NCI-H1105 (cell line): ENCODE measurements at regions not wholly inside any gene's neighbourhood (a gene's known extent, or its start where the extent isn't known, plus 50 kb on each side); places are given as distances from the start of the nearest gene placed in this dataset.

Experiments used
- DNase-seq: peaks from one replicate; lab custom pipeline; 2025; lab: John Stamatoyannopoulos, UW

DNA sequence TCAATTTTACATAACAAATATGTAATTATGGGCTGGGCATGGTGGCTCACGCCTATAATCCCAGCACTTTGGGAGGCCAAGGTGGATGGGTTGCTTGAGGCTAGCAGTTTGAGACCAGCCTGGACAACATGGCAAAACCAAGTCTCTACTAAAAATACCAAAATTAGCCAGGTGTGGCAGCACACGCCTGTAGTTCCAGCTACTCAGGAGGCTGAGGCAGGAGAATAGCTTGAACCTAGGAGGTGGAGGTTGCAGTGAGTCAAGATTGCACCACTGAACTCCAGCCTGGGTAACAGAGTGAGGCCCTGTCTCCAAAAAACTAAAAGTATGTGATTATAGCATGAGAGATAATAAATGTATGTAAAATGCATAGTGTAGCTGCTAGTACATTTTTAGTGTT is 229.0 kb downstream of the PPARGC1A start:
- DNase-seq = no peak

DNA sequence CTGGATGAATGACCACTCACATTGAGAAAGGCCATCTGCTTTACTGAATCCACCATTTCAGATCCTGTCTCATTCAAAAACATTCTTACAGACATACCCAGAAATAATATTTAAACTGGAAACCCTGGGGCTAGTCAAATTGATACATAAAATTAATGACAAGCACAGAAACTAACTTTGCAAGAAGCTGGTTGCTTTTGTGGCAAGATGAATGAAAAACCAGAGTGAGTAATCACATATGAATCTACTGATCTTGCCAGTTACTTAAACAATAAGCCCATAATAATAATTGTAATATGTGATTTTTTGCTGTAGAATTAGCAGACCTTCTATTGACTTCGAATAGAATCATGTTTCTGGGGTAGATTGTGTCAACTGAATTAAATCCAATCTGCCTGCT is 235.1 kb downstream of the PPARGC1A start:
- no peak for DNase-seq

DNA sequence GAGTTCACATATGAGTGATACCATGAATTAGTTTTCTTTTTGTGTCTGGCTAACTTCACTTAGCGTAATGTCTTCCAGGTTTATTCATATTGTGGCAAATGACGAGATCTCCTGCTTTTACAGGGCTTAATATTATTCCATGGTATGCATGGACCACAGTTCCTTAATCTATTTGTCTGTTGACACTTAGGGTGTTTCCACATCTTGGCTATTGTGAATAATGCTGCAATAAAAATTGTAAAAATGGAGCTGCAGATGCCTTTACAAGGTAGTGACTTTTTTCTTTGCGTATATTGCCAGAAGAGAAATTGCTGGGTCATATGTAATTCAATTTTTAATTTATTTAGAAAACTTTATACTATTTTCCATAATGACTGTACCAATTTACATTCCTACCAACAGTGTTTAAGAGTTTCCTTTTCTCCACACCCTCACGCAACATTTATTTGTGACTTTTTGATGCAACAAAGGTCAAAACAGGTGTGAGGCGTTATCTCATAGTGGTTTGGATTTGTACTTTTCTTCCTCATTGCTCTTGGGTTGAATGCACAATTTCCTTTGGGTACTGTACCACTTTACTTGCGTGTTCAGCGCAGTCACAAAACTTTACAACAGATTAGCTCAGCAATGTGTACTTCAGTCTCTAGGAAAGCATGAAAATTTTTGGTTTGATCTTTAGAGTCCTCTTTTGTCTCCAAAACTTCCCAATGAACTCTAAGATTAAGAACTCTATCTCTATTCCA is 240.8 kb downstream of the PPARGC1A start:
- DNase-seq = no peak

DNA sequence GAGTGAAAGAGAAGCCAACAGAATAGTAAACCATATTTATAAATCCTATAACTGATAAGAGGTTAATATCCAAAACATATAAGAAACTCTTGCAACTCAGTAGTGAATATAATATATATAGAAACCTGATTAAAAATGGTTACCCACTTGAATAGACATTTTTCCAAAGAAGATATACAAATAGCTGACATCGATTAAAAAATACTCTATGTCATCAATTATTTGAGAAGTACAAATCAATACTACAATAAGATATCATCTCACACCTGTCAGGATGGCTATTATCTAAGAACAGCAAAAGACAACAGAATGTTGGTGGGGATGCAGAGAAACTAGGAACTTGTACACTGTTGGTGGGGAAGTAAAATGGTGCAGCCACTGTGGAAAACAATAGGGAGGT is 254.4 kb downstream of the PPARGC1A start:
- no peak for DNase-seq

DNA sequence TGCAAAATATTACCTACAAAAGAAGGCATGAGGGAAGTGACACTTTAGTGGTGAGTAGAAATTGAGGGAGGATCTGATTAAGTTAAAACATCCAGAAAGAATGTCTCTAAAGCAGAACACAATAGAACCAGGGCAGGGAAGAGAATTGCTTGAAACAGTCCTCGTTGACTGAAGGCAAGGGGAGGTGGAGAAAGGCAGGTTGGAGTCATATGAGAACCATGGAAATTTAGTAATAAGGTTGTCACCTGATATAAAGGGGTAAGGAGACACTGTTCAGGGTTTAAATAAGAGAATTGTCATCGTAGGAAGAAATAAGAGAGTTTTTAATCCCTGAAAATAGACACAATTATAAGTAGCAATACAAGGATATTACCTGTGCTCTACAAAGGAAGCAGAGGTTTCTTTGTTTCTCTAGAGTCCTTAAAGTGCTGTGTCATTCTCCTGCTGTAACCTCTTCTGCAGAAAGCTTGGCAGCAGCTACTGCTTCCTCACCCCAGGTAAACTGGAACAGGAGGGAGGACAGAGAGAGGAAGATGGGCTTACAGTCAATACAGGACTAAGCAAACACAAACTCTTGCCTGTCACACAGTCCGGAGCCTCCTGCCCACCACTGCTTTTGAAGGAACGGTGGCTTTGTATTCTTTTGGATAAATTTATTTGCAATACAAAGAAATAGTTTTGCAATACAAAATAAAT is 258.4 kb downstream of the PPARGC1A start:
- DNase-seq = no peak

DNA sequence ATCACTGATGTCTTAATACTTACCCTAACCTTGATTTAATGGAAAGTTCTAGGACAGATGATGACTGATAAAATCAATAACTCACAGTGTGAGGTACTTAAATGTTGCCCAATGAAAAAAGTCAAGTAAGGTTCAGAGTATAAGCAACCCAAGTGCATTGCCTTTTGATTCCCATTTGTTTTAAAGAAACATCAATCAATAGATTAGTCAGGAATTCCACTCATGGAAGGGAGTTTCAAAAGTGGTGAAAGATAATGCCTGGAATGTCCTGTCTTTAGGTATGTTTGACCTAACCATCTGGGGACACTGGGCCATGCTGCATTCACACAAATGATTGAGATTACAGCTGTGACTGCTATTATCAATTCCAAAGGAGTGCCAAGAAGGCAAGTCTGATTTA is 259.7 kb downstream of the PPARGC1A start:
- no peak for DNase-seq

DNA sequence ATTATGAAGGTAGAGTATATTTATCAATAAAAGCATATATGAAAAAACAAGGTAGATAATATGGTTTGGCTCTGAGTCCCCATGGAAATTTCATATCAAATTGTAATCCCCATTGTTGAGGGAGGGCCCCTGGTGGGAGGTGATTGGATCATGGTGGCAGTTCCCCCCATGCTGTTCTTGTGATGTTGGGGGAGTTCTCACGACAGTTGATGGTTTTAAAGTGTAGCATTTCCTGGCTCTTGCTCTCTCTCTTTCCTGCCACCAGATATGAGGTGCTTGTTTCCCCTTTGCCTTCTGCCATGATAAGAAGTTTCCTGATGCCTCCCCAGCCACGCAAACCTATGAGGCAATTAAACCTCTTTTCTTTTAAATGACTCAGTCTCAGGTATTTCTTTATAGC is 260.4 kb downstream of the PPARGC1A start:
- DNase-seq = no peak

DNA sequence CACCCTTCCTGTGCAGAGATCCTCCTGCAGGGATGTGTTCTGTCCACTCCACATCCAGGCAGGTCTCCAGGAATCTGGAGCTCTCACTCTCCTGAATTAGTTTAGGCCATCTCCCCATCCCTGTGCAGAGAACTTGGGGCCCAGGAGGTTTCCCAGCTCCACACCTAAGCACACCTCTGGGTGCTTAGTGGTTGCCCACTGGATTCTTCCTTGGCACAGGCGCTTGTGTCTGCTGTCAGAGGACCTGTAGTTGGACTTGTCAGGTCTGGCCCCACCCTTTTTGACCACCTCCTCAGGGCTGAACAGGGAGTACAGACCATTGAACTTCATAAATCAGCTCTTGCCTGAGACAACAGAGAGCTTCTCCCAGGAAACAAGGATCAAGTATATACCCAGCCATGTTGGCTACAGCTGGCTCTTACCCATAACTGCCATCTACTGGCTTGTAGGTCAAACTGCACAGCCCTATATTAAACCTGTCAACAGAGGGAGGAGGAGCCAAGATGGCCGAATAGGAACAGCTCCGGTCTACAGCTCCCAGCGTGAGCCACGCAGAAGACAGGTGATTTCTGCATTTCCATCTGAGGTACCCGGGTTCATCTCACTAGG is 275.5 kb downstream of the PPARGC1A start:
- no peak for DNase-seq

DNA sequence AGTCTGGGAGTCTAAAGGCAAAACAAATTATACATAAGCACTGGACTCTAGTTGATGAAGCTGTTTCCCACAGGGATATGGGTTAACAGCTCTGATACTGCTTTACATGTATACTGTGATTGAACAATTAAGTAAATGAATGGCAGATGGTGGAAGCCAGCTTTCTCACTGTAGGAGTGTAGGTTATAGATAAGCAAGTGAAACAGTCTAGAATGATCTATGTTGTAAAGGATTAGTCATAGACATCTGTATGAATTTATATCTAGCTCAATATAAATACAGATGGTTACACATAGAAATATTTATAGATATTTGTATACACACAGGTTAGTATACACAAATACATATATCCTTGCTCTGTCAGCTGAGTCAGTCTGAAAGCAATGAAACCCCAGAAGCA is 276.1 kb downstream of the PPARGC1A start:
- DNase-seq = no peak

DNA sequence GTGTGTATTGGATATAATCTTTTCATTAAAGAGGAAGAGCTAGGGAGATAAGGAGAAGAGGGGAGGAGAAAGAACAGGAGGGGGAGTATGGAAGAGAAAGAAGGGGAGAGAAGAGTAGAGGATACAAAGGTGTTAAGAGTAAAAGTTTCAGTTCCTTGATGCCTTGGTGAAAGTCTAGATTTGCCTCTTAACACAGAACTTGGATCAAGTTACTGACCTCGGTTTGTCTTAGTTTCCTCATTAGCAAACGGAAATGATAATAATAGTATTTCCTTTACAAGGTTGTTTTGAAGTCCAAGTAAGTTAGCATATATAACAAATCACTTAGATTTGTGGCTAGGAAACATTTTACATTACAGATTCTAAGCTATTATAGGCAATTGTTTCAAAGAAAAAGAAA is 287.1 kb downstream of the PPARGC1A start:
- DNase-seq = no peak

DNA sequence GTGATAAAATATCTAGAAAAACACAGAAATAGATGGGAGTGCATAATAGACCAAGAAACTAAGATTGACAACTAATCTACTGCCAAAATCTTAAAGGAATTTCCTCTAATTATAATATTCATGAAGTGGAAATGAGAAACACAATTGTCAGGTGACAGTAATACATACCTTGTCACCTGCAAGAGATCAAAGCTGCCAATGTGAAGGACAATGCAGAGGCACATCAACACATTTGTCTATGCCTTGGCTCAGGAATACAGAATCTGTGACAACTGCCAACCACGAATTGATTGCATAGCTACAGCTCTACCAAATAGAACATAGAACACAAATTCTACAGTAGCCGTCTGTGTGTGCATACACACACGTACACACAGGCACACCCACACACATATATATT is 295.7 kb downstream of the PPARGC1A start:
- DNase-seq = no peak

DNA sequence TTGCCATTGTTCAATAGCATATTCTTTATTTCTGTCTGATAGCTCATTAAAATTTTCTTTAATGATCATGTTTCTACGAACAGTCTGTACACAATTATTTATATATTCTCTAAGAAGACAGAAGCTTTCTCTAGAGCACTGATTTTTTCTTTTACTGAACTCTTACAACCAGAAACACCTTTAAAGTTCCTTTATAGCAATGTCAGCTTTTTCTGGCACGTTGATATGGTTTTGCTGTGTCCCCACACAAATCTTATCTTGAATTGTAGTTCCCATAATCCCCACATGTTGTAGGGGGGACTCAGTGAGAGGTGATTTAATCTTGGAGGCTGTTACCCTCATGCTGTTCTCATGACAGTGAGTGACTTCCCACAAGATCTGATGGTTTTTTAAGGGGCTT is 299.4 kb downstream of the PPARGC1A start:
- DNase-seq = no peak

DNA sequence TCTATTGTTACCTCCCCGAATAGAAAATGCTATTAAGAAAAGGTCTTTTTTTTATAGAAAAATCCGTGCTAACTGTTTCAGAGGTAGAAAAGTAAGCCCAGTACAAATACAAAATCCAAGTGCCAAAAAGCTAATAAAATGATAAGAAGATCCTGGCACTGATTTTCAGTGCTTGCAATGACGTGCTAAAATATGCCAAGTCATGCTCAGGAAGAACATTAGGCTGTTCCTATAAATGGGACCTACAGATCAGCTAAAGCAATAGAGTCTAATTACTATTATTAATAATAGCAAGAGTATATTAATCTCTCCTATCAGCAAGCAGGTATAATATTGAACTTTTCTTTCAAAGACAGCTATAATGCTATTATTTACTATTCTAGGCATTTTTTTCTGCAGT is 305.8 kb downstream of the PPARGC1A start:
- no peak for DNase-seq

DNA sequence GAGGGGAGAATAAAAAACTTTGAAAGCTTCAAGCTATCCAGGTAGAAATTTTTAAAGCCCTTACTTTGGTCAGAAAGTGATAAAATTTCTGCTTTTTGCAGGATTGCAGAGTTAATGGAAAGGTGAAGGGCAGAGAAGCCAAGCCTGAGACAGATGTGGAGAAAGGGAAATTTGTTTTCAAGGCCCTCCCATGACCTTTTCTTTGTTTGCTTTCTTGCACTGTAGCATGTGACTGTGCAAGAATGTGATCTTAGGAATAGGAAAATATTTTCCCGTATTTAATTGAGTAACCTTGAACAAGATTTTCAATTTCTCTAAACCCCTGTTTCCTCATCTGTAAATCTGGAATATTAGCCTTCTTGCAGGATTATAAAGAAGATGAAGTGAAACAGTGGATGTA is 307.2 kb downstream of the PPARGC1A start:
- no peak for DNase-seq

DNA sequence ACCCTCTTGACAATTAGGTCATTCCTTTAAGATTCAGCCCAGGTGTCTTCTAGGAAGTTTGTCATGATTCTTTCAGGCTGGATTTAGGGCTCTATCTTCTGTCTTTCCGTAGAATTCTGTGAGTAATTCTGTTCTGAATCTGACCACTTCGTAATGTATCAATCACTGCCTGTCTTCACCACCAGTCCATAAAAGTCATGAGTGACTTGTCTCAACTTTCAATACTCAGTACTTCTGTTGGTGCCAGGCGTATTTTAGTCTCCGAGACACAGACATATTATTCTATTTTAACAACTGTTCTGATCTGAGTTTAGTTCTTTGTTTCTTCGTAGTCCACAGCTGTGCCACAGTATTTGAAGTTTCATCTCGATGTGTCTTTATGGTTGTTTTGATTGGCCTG is 310.7 kb downstream of the PPARGC1A start:
- no peak for DNase-seq

DNA sequence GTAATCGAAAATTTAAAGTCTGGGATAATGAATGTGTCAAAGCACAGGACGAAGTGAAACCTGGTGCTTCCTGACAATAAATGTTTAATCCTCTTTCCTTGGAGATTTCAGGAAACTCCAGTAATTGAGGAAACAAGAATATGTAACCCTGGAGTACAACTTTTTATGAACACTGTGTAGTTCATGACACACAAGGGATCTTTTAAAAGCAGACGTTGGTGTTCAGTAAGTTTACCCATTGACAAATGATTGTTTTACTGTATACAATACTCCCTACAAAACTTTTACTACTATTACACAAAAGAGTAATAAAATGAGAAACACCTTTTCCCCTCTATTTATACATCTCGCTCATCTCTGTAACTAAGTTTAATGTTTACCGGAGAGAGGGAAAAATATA is 312.4 kb downstream of the PPARGC1A start:
- no peak for DNase-seq

DNA sequence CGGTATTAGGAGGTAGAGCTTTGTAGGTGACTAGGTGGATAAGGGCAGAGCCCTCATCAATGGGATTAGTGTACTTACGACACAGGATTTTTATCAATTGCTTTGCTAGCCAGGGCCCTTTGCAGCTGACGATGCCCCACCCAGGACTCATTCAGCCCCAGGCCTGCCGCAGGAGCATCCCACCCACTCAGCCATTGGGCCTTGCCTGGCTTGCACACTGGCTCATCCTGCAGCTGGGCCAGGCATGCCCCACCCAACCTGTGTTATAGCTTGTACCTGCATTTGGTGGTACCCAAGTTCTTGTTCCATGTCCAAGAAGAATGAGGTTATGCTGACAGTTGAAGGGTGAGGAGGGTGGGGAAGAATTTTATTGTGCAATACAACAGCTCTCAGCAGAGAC is 317.5 kb downstream of the PPARGC1A start:
- no peak for DNase-seq

DNA sequence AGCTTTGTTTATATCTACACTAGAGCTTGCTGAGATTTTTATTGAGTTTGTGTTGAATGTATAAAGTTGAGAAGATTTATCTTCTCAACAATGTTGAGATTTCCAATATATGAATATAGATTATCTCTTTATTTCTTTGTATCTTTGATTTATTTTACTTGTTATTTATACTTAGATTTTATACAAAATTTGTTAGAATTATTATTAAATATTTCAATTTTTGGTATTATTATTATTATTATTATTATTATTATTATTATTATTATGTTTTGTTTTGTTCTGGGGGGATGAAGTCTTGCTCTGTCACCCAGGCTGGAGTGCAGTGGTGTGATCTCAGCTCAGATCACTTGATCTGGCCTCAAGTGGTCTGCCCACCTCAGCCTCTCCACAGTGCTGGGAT is 322.5 kb downstream of the PPARGC1A start:
- no peak for DNase-seq

DNA sequence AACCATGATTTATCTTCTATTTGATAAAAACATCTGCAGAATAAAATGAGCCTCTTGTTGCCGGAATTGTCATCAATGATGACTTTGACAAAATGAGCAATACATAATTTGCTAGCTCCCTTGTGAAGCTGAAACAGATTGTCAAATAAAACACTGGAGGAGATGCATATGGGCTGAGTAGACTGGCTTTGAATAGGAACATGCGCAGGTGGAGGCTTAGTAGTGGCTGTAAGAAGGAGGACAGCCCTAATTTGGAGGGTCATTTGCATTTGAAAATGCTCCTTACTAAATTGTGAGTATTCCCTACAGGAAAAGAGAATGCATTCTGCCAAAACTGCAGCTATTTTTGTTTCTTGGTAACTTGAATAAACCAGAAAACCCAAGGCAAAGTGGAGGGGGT is 329.1 kb downstream of the PPARGC1A start:
- DNase-seq = no peak

DNA sequence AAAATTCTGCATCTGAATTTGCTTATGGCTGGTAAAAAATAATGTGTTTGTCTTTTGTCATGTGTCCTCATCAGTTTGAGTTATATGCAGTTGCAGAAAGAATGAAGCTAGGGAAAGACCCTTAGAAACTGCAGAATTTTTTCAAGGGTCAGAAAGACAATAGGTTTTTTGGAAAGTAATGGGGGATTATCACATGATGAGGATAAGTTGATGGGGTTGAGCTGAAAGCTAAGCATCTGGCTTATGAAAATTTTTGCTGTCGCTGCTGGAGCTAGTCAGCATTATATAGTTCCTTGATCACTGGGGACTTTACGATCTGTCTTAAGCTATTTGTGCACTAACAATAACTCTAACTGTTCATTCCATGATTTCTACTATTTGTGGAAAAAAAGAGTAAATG is 331.7 kb downstream of the PPARGC1A start:
- no peak for DNase-seq

DNA sequence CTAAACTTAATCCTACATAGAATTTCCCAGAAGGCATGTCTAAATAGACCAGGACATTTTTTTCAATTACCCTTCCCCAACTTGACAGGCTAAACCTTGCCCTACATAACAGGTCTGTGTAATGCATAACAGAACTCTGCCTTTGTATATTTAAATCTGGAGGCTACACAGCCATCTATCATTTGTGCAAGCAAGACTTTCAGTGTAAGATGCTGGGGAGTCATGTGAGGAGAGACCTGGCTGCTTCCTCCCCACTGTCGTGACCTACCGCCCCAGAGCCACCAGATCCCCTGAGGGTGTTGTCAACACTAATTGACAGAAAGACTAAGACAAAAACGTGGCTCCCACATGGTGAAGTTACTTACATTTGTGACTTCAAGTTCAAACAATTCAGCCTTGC is 342.2 kb downstream of the PPARGC1A start:
- DNase-seq = no peak

DNA sequence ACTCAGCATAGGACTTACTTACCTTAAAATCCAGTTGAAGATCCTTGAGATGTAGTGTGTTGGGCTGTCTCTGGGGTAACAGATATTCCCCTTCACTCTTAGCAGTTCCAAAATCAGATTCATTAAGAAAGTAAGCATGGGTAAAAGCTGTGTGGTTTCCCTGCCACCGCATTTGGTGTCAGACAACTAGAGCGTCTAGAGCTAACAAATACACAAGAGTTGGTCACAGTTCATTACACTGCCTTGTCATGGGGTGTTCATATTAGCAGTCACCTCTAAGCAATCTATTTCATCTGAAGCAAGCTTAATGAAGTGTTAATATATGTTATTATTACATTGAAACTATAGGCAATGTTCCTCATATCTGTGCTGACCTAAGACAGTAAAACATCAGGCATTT is 342.8 kb downstream of the PPARGC1A start:
- no peak for DNase-seq

DNA sequence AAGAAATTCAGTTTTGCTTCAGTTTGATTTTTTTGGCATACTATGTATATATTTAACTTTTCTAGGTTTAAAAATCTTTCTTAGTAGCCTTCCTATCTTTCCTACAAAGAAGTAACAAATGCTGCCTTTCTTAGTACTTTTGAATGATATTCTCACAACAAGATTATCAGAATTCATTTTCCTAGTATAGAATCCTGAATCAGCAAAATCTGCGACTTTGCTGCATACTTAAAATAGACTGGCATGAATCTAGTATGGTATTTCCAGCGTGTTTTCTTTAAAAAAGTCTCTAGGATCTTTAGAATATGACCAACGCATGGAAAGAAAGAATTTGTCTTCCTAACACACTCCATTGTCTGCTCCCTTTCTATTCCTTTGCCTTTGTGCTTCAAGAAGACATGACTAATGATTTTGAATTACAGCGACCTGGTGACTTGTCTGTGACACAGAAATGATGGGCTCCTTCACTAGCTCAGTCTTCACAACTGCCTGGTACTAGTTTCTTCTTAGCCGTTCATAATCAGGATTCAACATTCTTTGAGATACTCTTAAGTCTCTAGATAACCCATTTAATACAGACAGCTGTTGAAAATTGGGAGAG is 349.8 kb downstream of the PPARGC1A start:
- no peak for DNase-seq
